ENCODE measurements at regions not wholly inside any gene's neighbourhood (a gene's known extent, or its start where the extent isn't known, plus 50 kb on each side); places are given as distances from the start of the nearest gene placed in this dataset.
A peak's percentile ranks its signal among the peaks of the same experiment; 100 is the strongest.

- H3K9ac ChIP-seq (ENCODE audit: low read length): no peak overlapping the region
- no peaks in the 10 kb centered on the region for H3K36me3 ChIP-seq (ENCODE audit: control insufficient read depth, insufficient read depth, low read length, severe bottlenecking)
- no peaks in the 10 kb centered on the region for H3K9me3 ChIP-seq (ENCODE audit: control insufficient read depth, low read length)
- DNase-seq (ENCODE audit: low read depth): no peak
- peaks cover 7% of the 10 kb centered on the region for H3K4me1 ChIP-seq (ENCODE audit: control insufficient read depth, insufficient read depth, low read length)
- no peak overlapping the region for H3K4me3 ChIP-seq (ENCODE audit: low read length)
- H3K27me3 ChIP-seq (replicated peaks; ENCODE audit: control insufficient read depth, insufficient read depth, low read length): no peaks in the 10 kb centered on the region
These were observed 85.2 kb upstream of the SESTD1 start for GRCh38 chr2:179349670-179350303.

- Histone ChIP-seq H3K27me3 (replicated peaks; ENCODE audit: control insufficient read depth, insufficient read depth, low read length) (no peaks in the 10 kb centered on the region), H3K4me1 (ENCODE audit: control insufficient read depth, insufficient read depth, low read length) (peaks cover 13% of the 10 kb centered on the region)
- peak; percentile 13 for DNase-seq (ENCODE audit: low read depth)
These were observed 84.3 kb upstream of the SESTD1 start for GRCh38 chr2:179348906-179349305.

GRCh38 chr2:179344970-179345369 is 80.3 kb upstream of the SESTD1 start:
- H3K4me3 ChIP-seq (ENCODE audit: low read length): peak overlapping the region; percentile 70
- DNase-seq (ENCODE audit: low read depth): peak; percentile 37
- no peaks in the 10 kb centered on the region for H3K36me3 ChIP-seq (ENCODE audit: control insufficient read depth, insufficient read depth, low read length, severe bottlenecking)
- H3K9ac ChIP-seq (ENCODE audit: low read length): peak overlapping the region; percentile 72
- H3K27me3 ChIP-seq (replicated peaks; ENCODE audit: control insufficient read depth, insufficient read depth, low read length): no peaks in the 10 kb centered on the region
- H3K9me3 ChIP-seq (ENCODE audit: control insufficient read depth, low read length): no peaks in the 10 kb centered on the region
- H3K4me1 ChIP-seq (ENCODE audit: control insufficient read depth, insufficient read depth, low read length): peaks cover 31% of the 10 kb centered on the region

More at GRCh38 chr2:179348906-179349305, 84.3 kb upstream of the SESTD1 start:
- Histone ChIP-seq H3K9me3 (ENCODE audit: control insufficient read depth, low read length) (no peaks in the 10 kb centered on the region), H3K4me3 (ENCODE audit: low read length) (no peak overlapping the region), H3K36me3 (ENCODE audit: control insufficient read depth, insufficient read depth, low read length, severe bottlenecking) (no peaks in the 10 kb centered on the region), H3K9ac (ENCODE audit: low read length) (no peak overlapping the region)

GRCh38 chr2:179344280-179344964 is 79.8 kb upstream of the SESTD1 start:
- peak overlapping the region; percentile 70 for H3K4me3 ChIP-seq (ENCODE audit: low read length)
- H3K9ac ChIP-seq (ENCODE audit: low read length): peak overlapping the region; percentile 72
- DNase-seq (ENCODE audit: low read depth): peak; percentile 74
- H3K4me1 ChIP-seq (ENCODE audit: control insufficient read depth, insufficient read depth, low read length): peaks cover 32% of the 10 kb centered on the region
- no peaks in the 10 kb centered on the region for H3K9me3 ChIP-seq (ENCODE audit: control insufficient read depth, low read length)
- H3K27me3 ChIP-seq (replicated peaks; ENCODE audit: control insufficient read depth, insufficient read depth, low read length): no peaks in the 10 kb centered on the region
- H3K36me3 ChIP-seq (ENCODE audit: control insufficient read depth, insufficient read depth, low read length, severe bottlenecking): no peaks in the 10 kb centered on the region

- Histone ChIP-seq H3K4me3 (ENCODE audit: low read length) (peak overlapping the region; percentile 70), H3K36me3 (ENCODE audit: control insufficient read depth, insufficient read depth, low read length, severe bottlenecking) (no peaks in the 10 kb centered on the region), H3K27me3 (replicated peaks; ENCODE audit: control insufficient read depth, insufficient read depth, low read length) (no peaks in the 10 kb centered on the region), H3K4me1 (ENCODE audit: control insufficient read depth, insufficient read depth, low read length) (peaks cover 34% of the 10 kb centered on the region), H3K9me3 (ENCODE audit: control insufficient read depth, low read length) (no peaks in the 10 kb centered on the region), H3K9ac (ENCODE audit: low read length) (no peak overlapping the region)
- no peak for DNase-seq (ENCODE audit: low read depth)
These were observed 79.3 kb upstream of the SESTD1 start for GRCh38 chr2:179343945-179344279.

- H3K9me3 ChIP-seq (ENCODE audit: control insufficient read depth, low read length): no peaks in the 10 kb centered on the region
- no peak overlapping the region for H3K4me3 ChIP-seq (ENCODE audit: low read length)
- H3K27me3 ChIP-seq (replicated peaks; ENCODE audit: control insufficient read depth, insufficient read depth, low read length): no peaks in the 10 kb centered on the region
- H3K36me3 ChIP-seq (ENCODE audit: control insufficient read depth, insufficient read depth, low read length, severe bottlenecking): no peaks in the 10 kb centered on the region
- peaks cover 60% of the 10 kb centered on the region for H3K4me1 ChIP-seq (ENCODE audit: control insufficient read depth, insufficient read depth, low read length)
- H3K9ac ChIP-seq (ENCODE audit: low read length): peak overlapping the region; percentile 48
- DNase-seq (ENCODE audit: low read depth): peak; percentile 22
These were observed 76.7 kb upstream of the SESTD1 start for GRCh38 chr2:179341152-179341866.

- Histone ChIP-seq H3K27me3 (replicated peaks; ENCODE audit: control insufficient read depth, insufficient read depth, low read length) (no peaks in the 10 kb centered on the region), H3K4me1 (ENCODE audit: control insufficient read depth, insufficient read depth, low read length) (peaks cover 60% of the 10 kb centered on the region), H3K4me3 (ENCODE audit: low read length) (no peak overlapping the region), H3K36me3 (ENCODE audit: control insufficient read depth, insufficient read depth, low read length, severe bottlenecking) (no peaks in the 10 kb centered on the region), H3K9me3 (ENCODE audit: control insufficient read depth, low read length) (no peaks in the 10 kb centered on the region), H3K9ac (ENCODE audit: low read length) (peak overlapping the region; percentile 48)
- peak; percentile 81 for DNase-seq (ENCODE audit: low read depth)
These were observed 76.0 kb upstream of the SESTD1 start for GRCh38 chr2:179340678-179341077.

DNA sequence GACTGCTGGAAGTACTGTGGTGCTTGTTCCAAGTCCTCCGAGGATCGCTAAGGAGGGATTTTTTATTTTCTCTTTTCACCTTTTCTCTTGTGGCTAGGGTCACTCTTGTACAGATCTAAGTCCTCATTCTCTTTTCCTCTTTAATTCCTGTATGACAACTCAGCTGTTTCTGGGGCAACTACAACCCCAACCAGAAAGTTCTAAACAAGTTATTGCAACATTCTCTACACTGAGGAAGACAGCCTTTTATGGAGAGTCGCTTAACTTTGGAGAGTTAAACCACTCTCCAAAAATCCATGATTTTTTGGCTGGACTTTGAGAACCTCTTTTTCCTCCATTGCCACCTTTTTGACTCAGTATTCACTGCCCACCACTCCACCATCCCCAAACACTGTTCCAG is 74.0 kb upstream of the SESTD1 start:
- H3K9me3 ChIP-seq (ENCODE audit: control insufficient read depth, low read length): no peaks in the 10 kb centered on the region
- H3K36me3 ChIP-seq (ENCODE audit: control insufficient read depth, insufficient read depth, low read length, severe bottlenecking): no peaks in the 10 kb centered on the region
- H3K27me3 ChIP-seq (replicated peaks; ENCODE audit: control insufficient read depth, insufficient read depth, low read length): no peaks in the 10 kb centered on the region
- peaks cover 47% of the 10 kb centered on the region for H3K4me1 ChIP-seq (ENCODE audit: control insufficient read depth, insufficient read depth, low read length)
- peak; percentile 76 for DNase-seq (ENCODE audit: low read depth)
- H3K9ac ChIP-seq (ENCODE audit: low read length): peak overlapping the region; percentile 45
- peak overlapping the region; percentile 17 for H3K4me3 ChIP-seq (ENCODE audit: low read length)

DNA sequence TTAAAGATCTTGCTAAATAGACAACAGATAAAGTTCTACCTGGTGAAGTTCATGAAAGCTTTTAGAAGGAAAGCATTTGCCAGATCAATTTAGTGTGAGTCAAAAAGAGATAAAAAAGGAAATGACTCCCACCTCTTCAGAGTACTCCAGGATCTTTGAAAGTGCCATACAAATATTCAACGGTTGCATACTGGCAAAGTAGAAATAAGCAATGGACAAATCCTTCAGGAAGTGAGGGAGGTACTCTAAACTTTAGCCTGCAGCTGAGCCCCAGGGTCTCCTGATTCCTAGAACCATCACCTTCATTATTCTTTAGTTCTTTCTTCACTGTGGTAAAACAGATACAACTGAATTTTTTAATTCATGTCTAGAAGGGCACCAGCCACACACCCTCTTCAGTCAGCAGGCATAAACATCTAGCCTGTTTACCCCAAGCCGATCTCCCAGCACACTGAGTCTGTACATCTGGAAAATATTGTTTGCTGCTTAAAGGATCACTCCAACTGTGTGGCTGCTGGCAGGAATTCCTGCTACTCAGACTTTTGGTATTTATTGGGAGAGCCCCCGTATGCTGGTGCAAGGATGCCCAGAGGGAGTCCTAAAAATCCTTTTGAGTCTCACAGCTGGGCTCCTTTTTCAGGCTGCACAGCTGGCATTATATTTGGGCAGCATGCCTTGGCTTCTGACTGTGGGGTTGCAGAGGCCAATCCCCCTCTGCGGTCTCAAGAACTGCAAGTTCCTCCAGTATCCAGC is 72.3 kb upstream of the SESTD1 start:
- H3K4me3 ChIP-seq (ENCODE audit: low read length): peak overlapping the region; percentile 51
- peak; percentile 92 for DNase-seq (ENCODE audit: low read depth)
- peak overlapping the region; percentile 26 for H3K9ac ChIP-seq (ENCODE audit: low read length)
- no peaks in the 10 kb centered on the region for H3K36me3 ChIP-seq (ENCODE audit: control insufficient read depth, insufficient read depth, low read length, severe bottlenecking)
- no peaks in the 10 kb centered on the region for H3K9me3 ChIP-seq (ENCODE audit: control insufficient read depth, low read length)
- H3K27me3 ChIP-seq (replicated peaks; ENCODE audit: control insufficient read depth, insufficient read depth, low read length): no peaks in the 10 kb centered on the region
- peaks cover 50% of the 10 kb centered on the region for H3K4me1 ChIP-seq (ENCODE audit: control insufficient read depth, insufficient read depth, low read length)

DNA sequence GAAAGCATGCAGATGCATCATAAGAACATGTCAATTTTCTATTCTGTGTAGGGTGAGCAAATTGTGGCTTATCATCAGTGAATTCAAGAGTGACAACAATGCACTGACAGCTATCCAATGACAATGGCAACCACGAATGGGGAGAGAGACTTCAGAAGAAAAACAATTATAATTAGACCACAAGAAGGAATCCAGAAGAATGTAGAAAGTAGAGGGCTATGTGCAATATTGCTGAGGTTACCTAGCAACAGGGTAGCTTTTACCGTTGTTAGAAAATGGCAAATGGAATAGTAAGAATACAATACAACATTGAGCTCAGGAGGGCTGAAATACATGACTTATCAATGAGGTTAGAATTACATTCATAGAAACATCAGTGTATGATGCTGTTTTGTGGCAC is 71.1 kb upstream of the SESTD1 start:
- DNase-seq (ENCODE audit: low read depth): peak; percentile 46
- no peaks in the 10 kb centered on the region for H3K36me3 ChIP-seq (ENCODE audit: control insufficient read depth, insufficient read depth, low read length, severe bottlenecking)
- H3K9me3 ChIP-seq (ENCODE audit: control insufficient read depth, low read length): peaks cover 2% of the 10 kb centered on the region
- H3K4me1 ChIP-seq (ENCODE audit: control insufficient read depth, insufficient read depth, low read length): peaks cover 39% of the 10 kb centered on the region
- H3K4me3 ChIP-seq (ENCODE audit: low read length): no peak overlapping the region
- no peaks in the 10 kb centered on the region for H3K27me3 ChIP-seq (replicated peaks; ENCODE audit: control insufficient read depth, insufficient read depth, low read length)
- no peak overlapping the region for H3K9ac ChIP-seq (ENCODE audit: low read length)

GRCh38 chr2:179332903-179333302 is 68.3 kb upstream of the SESTD1 start:
- peak; percentile 45 for DNase-seq (ENCODE audit: low read depth)
- H3K4me1 ChIP-seq (ENCODE audit: control insufficient read depth, insufficient read depth, low read length): peaks cover 19% of the 10 kb centered on the region
- no peaks in the 10 kb centered on the region for H3K27me3 ChIP-seq (replicated peaks; ENCODE audit: control insufficient read depth, insufficient read depth, low read length)
- H3K9ac ChIP-seq (ENCODE audit: low read length): no peak overlapping the region
- H3K36me3 ChIP-seq (ENCODE audit: control insufficient read depth, insufficient read depth, low read length, severe bottlenecking): no peaks in the 10 kb centered on the region
- no peak overlapping the region for H3K4me3 ChIP-seq (ENCODE audit: low read length)
- H3K9me3 ChIP-seq (ENCODE audit: control insufficient read depth, low read length): peaks cover 7% of the 10 kb centered on the region
